Gastroesophageal sphincter (tissue), 3 donors: ENCODE measurements at regions not wholly inside any gene's neighbourhood (a gene's known extent, or its start where the extent isn't known, plus 50 kb on each side); places are given as distances from the start of the nearest gene placed in this dataset.

ENCODE experiments used
- EP300 ChIP-seq: sonication (generic); formaldehyde crosslinking; IDR thresholded peaks from one replicate; pipeline ENCODE4 v1.6.1; 2017; ENCODE audit warnings: antibody characterized with exemption, mild to moderate bottlenecking
- POLR2A ChIP-seq, 2 donors: fragments of 450-650 bp; IDR thresholded peaks; one replicate each; pipeline ENCODE4 v1.6.1; 2017; ENCODE audit warnings: antibody characterized with exemption in 2 of 2, mild to moderate bottlenecking in 2 of 2, moderate library complexity in 1 of 2
- TF ChIP-seq, protein P1 (sequence below), 4 experiments: fragments of 200-600 bp in 2 of 4; fragments of 450-650 bp in 2 of 4; sonication (generic) in 1 of 4; IDR thresholded peaks; one replicate each; pipeline ENCODE4 v1.5.1; 2017 to 2019; ENCODE audit warnings: antibody characterized with exemption in 4 of 4, mild to moderate bottlenecking in 2 of 4, moderate library complexity in 2 of 4

DNA sequence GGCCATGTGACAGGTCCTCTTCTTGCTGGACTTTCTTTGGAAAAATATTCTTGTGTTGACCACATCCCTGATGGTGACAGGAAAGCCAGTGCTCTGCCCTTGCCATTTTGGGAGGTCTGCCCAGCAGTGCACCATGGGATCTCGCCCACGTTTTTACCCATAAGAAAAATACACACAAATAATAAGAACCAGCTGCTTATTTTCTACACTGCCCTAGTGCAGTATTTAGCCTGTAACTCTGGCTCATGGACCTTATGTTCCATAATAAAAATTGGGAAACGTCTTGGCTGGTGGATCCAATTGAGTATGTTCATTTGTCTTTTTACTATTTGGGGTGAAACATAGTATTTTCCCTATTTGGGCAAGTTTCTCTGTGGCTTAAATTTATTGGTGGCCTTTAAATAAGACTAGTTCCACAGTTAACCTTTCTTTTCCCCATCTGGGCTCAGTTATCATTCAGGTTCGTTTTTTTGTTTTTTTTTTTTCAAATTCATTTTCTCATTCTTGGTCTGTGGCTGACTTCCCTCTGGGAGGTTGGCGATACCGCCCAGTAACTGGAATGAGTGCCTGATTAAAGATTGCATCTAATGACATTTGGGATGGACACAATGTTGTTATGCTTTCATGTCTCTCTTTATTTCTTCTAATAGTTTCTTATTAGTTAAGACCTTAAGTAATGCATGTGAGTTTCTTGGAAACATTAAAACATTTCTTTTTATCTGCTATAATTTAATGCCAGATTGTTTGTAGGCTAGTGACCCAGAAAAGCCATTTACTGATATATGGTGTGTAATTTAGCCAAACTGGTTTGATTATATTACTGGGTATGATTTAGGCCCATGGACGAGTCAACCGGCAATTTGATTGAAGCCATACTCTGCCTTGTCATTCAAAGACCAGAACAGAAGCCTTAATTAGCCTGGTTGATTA, 163.7 kb downstream of the FGF10 start:
- TF ChIP-seq POLR2A (IDR thresholded peaks at IDR 0.05) (no peak), EP300 (no peak)
- TF ChIP-seq, protein P1, sequence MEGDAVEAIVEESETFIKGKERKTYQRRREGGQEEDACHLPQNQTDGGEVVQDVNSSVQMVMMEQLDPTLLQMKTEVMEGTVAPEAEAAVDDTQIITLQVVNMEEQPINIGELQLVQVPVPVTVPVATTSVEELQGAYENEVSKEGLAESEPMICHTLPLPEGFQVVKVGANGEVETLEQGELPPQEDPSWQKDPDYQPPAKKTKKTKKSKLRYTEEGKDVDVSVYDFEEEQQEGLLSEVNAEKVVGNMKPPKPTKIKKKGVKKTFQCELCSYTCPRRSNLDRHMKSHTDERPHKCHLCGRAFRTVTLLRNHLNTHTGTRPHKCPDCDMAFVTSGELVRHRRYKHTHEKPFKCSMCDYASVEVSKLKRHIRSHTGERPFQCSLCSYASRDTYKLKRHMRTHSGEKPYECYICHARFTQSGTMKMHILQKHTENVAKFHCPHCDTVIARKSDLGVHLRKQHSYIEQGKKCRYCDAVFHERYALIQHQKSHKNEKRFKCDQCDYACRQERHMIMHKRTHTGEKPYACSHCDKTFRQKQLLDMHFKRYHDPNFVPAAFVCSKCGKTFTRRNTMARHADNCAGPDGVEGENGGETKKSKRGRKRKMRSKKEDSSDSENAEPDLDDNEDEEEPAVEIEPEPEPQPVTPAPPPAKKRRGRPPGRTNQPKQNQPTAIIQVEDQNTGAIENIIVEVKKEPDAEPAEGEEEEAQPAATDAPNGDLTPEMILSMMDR (IDR thresholded peaks at IDR 0.05) = no peak
